SK-MEL-5 (cell line): ENCODE measurements at regions not wholly inside any gene's neighbourhood (a gene's known extent, or its start where the extent isn't known, plus 50 kb on each side); places are given as distances from the start of the nearest gene placed in this dataset.

Source experiments
- DNase-seq: peaks from one replicate; pipeline ENCODE4 v3.0.0-alpha.2; 2016; ENCODE audit warnings: low read depth, low spot score
- in situ Hi-C: cut with HindIII; loops from 2 replicates; pipeline ENCODE4 v1.10.0; 2016; ENCODE audit warnings: low sequenced_read_pairs, high pct_unique_total_duplicates, low pct_unique_long_range_greater_than_20kb

DNA sequence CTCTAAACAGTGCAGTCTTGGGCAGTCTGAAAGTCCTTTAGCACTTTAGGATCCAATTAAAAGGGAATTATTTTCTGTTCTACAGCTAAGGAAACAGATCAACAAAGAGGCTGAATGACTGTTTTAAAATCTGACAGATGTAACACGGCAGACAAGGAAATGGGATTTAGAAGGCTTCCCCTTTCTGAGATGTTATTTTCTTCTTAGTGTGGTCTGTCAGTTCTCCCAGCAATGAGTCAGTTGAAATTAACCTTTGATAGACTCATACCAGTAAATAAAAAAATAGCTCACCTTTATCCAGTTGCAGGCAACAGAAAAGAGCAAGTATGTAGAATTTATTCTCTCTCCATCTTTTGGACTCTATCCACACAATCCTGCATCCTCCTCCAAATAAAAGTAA lies 98.1 kb downstream of the NEDD1 start:
- in situ Hi-C loops, result no loop called here
- no peak for DNase-seq

DNA sequence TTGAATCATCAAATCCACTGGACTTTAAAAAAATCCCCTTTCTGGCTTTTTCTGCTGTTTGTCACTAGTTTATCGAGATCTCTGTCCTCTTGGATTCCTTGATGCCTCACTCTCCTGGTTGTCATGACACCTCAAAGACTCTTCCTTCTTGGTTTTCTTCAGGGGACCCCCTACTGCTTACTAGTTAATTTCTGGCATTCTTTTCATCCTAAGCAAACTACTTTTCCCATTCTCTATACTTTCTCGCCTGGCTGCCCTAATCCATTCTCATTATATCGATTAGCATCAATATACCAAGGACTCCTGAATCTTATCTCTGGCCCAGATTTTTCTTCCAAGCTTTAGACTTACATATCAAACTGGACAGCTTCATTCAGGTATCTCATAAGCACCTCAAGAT lies 98.6 kb downstream of the NEDD1 start:
- in situ Hi-C loops, result no loop called here
- DNase-seq, result no peak

- in situ Hi-C loops, result no loop called here
- no peak for DNase-seq
Observed at GRCh38 chr12:97006585-97006984, 99.5 kb downstream of the NEDD1 start.

GRCh38 chr12:97016163-97016562 lies 109.1 kb downstream of the NEDD1 start:
- in situ Hi-C loops, result no loop called here
- no peak for DNase-seq

GRCh38 chr12:97017213-97017612 lies 110.2 kb downstream of the NEDD1 start:
- in situ Hi-C loops, result no loop called here
- DNase-seq, result no peak

GRCh38 chr12:97022536-97023230 lies 115.6 kb downstream of the NEDD1 start:
- DNase-seq, result no peak
- in situ Hi-C loops, result no loop called here

GRCh38 chr12:97024393-97024792 lies 117.3 kb downstream of the NEDD1 start:
- in situ Hi-C loops, result no loop called here
- no peak for DNase-seq

DNA sequence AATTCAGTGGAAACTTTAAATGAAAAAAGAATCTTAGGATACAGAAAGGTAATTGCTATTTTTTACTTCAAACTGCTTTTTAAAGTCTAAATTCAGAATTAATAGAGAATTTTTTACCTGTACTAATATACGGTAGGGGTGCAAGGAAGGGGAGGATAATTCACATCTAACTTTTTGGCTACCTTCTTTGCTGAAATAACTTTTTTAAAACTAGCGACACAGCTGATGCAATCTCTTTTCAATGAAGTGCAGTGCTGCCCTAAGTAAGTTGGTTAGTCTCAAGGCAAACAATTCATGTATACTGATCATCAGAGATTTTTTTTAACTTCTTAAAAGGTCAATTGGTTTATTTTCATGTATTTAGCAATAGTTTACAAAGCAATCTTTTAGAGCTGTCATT lies 119.8 kb downstream of the NEDD1 start:
- no peak for DNase-seq
- in situ Hi-C loops, result no loop called here

- in situ Hi-C loops, result no loop called here
- no peak for DNase-seq
Observed at GRCh38 chr12:97027482-97027881, 120.4 kb downstream of the NEDD1 start.

DNA sequence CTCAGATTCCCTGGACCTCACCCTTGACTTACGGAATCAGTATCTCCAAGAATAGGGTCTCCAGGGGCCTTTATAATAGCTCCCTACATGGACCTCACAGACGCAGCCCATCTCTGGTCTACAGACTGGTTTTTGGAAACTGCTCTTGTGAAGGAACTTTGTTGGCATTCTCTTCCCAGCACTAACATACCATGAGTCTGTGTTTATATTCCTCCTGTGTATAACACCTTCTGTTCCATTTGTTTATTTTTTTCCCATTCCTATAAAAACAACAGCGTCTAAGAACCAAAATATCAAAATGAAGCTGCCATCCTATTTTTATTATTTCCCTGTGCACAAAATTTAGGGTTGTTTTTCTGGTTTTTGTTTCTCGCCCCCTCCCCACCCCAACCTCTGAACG lies 131.1 kb downstream of the NEDD1 start:
- no peak for DNase-seq
- in situ Hi-C loops, result no loop called here

GRCh38 chr12:97038834-97039233 lies 131.8 kb downstream of the NEDD1 start:
- in situ Hi-C loops, result no loop called here
- no peak for DNase-seq

GRCh38 chr12:97046901-97047300 lies 139.8 kb downstream of the NEDD1 start:
- in situ Hi-C loops, result no loop called here

DNA sequence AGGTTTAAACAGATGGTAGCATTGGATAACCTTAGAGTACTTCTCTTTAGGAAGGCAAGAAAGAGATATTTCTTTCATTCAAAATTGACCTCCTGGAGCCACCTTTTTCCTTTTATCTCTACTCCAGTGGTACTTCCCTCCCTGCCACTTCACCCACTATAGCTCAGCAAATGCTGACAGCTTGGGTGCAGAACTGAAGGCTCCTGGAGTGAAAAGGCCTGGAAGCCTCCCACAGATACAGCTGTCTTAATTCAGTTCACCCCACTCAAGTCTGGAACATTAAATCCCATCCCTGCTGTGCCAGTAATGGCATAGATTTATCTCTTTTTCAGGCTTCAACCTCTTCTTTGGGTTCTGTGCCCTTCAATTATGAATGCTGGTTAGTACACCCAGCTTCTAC lies 140.3 kb downstream of the NEDD1 start:
- DNase-seq, result no peak
- in situ Hi-C loops, result no loop called here

More at GRCh38 chr12:97046901-97047300, 139.8 kb downstream of the NEDD1 start:
- no peak for DNase-seq

DNA sequence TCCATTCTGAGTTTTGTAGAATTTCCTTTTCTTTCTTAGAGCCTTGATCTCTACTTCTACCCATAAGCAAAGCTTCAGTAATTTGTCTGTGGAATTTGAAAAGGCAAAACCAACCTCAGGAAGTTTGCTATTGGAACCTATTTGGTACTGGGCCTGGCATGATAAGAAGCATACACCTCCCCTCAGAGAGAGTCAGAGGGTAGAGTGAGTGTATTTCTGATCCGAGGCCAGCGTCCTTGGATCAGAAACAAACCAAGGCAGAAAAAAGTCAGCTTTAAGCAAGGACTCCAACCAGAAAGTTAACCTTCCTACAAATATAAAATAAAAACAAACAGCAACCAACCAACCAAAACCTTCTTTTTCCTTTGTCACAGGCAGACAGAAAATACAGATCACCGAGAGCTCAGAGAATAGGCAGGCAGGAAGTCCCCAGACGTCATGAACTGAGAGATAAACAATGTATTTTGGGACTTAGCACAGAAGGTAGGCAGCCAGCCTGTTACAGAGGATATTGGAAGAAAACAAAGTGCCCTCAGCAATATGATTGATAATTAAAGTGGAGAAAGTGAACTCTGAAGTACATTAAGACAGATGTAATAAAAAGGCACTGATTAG lies 141.5 kb downstream of the NEDD1 start:
- in situ Hi-C loops, result no loop called here

GRCh38 chr12:97050509-97050908 lies 143.5 kb downstream of the NEDD1 start:
- no peak for DNase-seq
- in situ Hi-C loops, result no loop called here

More for the DNA sequence above, 141.5 kb downstream of the NEDD1 start:
- DNase-seq, result no peak

DNA sequence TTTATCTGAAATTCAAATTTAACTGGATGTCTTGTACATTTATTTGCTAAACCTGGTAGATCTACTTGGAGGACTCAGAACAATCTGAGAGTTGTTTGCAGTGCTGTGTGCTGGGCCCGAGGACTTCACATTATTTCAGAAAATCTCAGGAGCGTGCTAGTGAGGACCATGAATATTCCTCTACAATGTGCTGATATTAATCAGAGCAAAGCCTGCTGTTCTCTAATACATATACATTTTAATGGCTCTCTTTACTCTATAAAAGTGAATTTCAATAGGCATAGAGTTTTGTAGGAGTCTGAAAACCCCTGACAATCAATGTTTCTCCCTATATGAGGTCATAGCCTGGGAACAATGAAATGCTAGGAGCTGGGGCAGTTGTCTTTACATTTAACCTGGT lies 144.3 kb downstream of the NEDD1 start:
- in situ Hi-C loops, result no loop called here
- no peak for DNase-seq

DNA sequence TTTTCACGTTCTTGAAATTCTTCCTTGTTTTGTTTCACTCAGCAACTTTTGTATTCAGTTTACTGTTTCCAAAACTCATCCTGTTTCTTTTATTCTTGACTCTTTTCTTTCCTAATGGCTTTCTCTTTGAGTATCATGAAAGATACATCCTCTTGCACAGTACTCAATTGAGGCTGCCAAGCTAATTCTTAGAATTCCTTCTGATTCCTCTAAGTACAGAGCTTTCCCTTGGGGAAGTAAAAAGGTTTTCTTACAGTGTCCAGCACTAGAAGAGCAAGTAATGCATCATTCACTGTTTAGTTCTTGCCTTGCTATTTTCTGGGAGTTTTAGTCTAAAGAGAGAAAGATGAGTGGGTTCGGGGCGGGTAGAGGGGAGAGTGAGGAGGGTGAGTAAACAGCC lies 154.1 kb downstream of the NEDD1 start:
- in situ Hi-C loops, result no loop called here
- no peak for DNase-seq

GRCh38 chr12:97063292-97063935 lies 156.4 kb downstream of the NEDD1 start:
- in situ Hi-C loops, result no loop called here
- DNase-seq, result no peak
